HepG2 (cell line): ENCODE measurements at regions not wholly inside any gene's neighbourhood (a gene's known extent, or its start where the extent isn't known, plus 50 kb on each side); places are given as distances from the start of the nearest gene placed in this dataset.

Experiments used
- DNMT1 ChIP-seq: sonication (generic); formaldehyde crosslinking; IDR thresholded peaks from 2 replicates; pipeline ENCODE4 v1.5.1; 2020; ENCODE audit warnings: mild to moderate bottlenecking, missing genetic modification reagents
- EHMT2 ChIP-seq: fragments of 200-600 bp; sonication (generic); IDR thresholded peaks from 2 replicates; pipeline ENCODE4 v1.7.0; 2017; ENCODE audit warnings: antibody characterized with exemption, low read depth, low read length, borderline replicate concordance
- GABPB1 ChIP-seq: IDR thresholded peaks from 2 replicates; pipeline ENCODE4 v1.6.1; 2016; ENCODE audit warnings: mild to moderate bottlenecking, missing genetic modification reagents, moderate library complexity, missing compliant biosample characterization
- MTA3 ChIP-seq: sonication (generic); formaldehyde crosslinking; IDR thresholded peaks from 2 replicates; pipeline ENCODE4 v1.4.0; 2020; ENCODE audit warnings: missing genetic modification reagents
- MYNN ChIP-seq: sonication (generic); formaldehyde crosslinking; IDR thresholded peaks from 2 replicates; pipeline ENCODE4 v1.4.0; 2020; ENCODE audit warnings: mild to moderate bottlenecking, low read depth, missing genetic modification reagents
- NR1H2 ChIP-seq: sonication (generic); formaldehyde crosslinking; IDR thresholded peaks from 2 replicates; pipeline ENCODE4 v1.8.1; 2022; ENCODE audit warnings: low read depth, missing genetic modification reagents, borderline replicate concordance
- PHF20 ChIP-seq: sonication (generic); formaldehyde crosslinking; IDR thresholded peaks from 2 replicates; pipeline ENCODE4 v1.5.0; 2020; ENCODE audit warnings: mild to moderate bottlenecking, missing genetic modification reagents
- PRMT3 ChIP-seq: sonication (generic); formaldehyde crosslinking; IDR thresholded peaks from 2 replicates; pipeline ENCODE4 v1.8.1; 2022; ENCODE audit warnings: low read depth, mild to moderate bottlenecking, moderate library complexity, missing genetic modification reagents, borderline replicate concordance
- SNAPC2 ChIP-seq: sonication (generic); formaldehyde crosslinking; IDR thresholded peaks from 2 replicates; pipeline ENCODE4 v1.8.1; 2022; ENCODE audit warnings: mild to moderate bottlenecking, missing genetic modification reagents
- SRSF1 ChIP-seq: fragments of 200-400 bp; formaldehyde crosslinking; optimal IDR thresholded peaks from 2 replicates; pipeline ENCODE3; 2017; ENCODE audit warnings: mild to moderate bottlenecking, low read depth, low read length, moderate library complexity
- ZNF101 ChIP-seq: sonication (generic); formaldehyde crosslinking; IDR thresholded peaks from 2 replicates; pipeline ENCODE4 v1.4.0; 2020; ENCODE audit warnings: mild to moderate bottlenecking, low read depth, missing genetic modification reagents, borderline replicate concordance
- TF ChIP-seq, protein P1 (sequence below): sonication (generic); formaldehyde crosslinking; IDR thresholded peaks from 2 replicates; pipeline ENCODE4 v1.5.1; 2020; ENCODE audit warnings: mild to moderate bottlenecking, missing genetic modification reagents
- TF ChIP-seq, protein P2 (sequence below): sonication (generic); formaldehyde crosslinking; IDR thresholded peaks from 2 replicates; pipeline ENCODE4 v1.5.0; 2020; ENCODE audit warnings: mild to moderate bottlenecking, missing genetic modification reagents, borderline replicate concordance
- TF ChIP-seq, protein P3 (sequence below): sonication (generic); formaldehyde crosslinking; IDR thresholded peaks from 2 replicates; pipeline ENCODE4 v1.9.0; 2022; ENCODE audit warnings: missing genetic modification reagents, mild to moderate bottlenecking, borderline replicate concordance
- TF ChIP-seq, protein P4 (sequence below): sonication (generic); formaldehyde crosslinking; IDR thresholded peaks from 2 replicates; pipeline ENCODE4 v1.5.1; 2020; ENCODE audit warnings: mild to moderate bottlenecking, missing genetic modification reagents, borderline replicate concordance

DNA sequence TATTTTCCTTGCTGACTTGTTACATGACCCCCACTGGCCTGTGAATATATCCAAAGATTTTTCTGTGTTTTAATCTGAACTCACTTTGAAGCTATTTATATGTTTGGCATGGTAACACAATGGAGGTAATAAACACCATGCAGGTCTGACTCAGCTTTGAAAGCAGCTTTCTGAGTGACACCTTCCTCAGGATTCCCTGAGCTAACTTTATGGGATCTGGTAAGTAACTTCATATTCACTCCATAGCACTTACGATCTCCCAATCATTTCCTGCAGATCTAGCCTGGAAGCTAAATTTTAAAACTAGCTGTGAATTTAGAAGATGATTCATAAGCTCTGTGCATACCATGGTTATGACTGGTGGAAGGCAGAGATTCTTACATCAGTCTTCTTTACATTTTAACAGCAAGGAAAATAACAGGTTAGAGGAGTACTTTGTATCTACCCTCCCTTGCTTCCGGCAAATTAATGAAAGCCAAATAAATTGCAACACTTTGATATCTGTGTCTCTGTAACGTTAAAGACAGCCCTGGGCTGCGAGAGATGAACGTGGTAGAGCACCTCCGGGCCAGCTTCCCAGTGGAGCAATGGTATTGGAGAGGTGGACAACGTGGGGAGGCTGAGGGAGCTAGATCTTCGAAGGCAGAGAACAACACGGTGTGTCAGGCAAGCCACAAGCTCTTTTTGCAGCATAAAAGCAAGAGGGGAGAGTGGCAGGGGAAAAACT is 170.2 kb upstream of the KLF14 start (continued):
- TF ChIP-seq, protein P1, sequence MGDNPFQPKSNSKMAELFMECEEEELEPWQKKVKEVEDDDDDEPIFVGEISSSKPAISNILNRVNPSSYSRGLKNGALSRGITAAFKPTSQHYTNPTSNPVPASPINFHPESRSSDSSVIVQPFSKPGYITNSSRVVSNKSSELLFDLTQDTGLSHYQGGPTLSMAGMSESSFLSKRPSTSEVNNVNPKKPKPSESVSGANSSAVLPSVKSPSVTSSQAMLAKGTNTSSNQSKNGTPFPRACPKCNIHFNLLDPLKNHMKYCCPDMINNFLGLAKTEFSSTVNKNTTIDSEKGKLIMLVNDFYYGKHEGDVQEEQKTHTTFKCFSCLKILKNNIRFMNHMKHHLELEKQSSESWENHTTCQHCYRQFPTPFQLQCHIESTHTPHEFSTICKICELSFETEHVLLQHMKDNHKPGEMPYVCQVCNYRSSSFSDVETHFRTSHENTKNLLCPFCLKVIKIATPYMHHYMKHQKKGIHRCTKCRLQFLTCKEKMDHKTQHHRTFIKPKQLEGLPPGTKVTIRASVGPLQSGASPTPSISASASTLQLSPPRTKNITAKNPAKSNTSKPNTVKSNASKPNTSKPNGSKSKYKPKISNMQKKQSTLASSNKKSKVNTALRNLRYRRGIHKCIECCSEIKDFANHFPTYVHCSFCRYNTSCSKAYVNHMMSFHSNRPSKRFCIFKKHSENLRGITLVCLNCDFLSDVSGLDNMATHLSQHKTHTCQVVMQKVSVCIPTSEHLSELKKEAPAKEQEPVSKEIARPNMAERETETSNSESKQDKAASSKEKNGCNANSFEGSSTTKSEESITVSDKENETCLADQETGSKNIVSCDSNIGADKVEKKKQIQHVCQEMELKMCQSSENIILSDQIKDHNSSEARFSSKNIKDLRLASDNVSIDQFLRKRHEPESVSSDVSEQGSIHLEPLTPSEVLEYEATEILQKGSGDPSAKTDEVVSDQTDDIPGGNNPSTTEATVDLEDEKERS, result peak; percentile 78; the same call in 1 of the 2 replicates
- TF ChIP-seq MTA3 (no peak), MYNN (no peak), PRMT3 (CRISPR knock-in tag) (no peak), PHF20 (CRISPR knock-in tag) (no peak), SNAPC2 (CRISPR knock-in tag) (peak; percentile 62; the same call in 1 of the 2 replicates), DNMT1 (CRISPR knock-in tag) (no peak), ZNF101 (CRISPR knock-in tag) (no peak), EHMT2 (no peak), NR1H2 (CRISPR knock-in tag) (no peak), SRSF1 (no peak), GABPB1 (0 out of 2 replicates have a peak, but pooled peaks have one; percentile 24)
- TF ChIP-seq, protein P2, sequence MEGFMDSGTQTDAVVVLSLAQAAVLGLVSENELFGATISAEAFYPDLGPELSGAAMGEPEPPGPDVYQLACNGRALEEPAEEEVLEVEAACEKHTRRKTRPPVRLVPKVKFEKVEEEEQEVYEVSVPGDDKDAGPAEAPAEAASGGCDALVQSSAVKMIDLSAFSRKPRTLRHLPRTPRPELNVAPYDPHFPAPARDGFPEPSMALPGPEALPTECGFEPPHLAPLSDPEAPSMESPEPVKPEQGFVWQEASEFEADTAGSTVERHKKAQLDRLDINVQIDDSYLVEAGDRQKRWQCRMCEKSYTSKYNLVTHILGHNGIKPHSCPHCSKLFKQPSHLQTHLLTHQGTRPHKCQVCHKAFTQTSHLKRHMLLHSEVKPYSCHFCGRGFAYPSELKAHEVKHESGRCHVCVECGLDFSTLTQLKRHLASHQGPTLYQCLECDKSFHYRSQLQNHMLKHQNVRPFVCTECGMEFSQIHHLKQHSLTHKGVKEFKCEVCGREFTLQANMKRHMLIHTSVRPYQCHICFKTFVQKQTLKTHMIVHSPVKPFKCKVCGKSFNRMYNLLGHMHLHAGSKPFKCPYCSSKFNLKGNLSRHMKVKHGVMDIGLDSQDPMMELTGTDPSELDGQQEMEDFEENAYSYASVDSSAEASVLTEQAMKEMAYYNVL (CRISPR knock-in tag), result peak; percentile 65; the same call in 1 of the 2 replicates
- TF ChIP-seq, protein P3, sequence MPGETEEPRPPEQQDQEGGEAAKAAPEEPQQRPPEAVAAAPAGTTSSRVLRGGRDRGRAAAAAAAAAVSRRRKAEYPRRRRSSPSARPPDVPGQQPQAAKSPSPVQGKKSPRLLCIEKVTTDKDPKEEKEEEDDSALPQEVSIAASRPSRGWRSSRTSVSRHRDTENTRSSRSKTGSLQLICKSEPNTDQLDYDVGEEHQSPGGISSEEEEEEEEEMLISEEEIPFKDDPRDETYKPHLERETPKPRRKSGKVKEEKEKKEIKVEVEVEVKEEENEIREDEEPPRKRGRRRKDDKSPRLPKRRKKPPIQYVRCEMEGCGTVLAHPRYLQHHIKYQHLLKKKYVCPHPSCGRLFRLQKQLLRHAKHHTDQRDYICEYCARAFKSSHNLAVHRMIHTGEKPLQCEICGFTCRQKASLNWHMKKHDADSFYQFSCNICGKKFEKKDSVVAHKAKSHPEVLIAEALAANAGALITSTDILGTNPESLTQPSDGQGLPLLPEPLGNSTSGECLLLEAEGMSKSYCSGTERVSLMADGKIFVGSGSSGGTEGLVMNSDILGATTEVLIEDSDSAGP (CRISPR knock-in tag), result no peak
- TF ChIP-seq, protein P4, sequence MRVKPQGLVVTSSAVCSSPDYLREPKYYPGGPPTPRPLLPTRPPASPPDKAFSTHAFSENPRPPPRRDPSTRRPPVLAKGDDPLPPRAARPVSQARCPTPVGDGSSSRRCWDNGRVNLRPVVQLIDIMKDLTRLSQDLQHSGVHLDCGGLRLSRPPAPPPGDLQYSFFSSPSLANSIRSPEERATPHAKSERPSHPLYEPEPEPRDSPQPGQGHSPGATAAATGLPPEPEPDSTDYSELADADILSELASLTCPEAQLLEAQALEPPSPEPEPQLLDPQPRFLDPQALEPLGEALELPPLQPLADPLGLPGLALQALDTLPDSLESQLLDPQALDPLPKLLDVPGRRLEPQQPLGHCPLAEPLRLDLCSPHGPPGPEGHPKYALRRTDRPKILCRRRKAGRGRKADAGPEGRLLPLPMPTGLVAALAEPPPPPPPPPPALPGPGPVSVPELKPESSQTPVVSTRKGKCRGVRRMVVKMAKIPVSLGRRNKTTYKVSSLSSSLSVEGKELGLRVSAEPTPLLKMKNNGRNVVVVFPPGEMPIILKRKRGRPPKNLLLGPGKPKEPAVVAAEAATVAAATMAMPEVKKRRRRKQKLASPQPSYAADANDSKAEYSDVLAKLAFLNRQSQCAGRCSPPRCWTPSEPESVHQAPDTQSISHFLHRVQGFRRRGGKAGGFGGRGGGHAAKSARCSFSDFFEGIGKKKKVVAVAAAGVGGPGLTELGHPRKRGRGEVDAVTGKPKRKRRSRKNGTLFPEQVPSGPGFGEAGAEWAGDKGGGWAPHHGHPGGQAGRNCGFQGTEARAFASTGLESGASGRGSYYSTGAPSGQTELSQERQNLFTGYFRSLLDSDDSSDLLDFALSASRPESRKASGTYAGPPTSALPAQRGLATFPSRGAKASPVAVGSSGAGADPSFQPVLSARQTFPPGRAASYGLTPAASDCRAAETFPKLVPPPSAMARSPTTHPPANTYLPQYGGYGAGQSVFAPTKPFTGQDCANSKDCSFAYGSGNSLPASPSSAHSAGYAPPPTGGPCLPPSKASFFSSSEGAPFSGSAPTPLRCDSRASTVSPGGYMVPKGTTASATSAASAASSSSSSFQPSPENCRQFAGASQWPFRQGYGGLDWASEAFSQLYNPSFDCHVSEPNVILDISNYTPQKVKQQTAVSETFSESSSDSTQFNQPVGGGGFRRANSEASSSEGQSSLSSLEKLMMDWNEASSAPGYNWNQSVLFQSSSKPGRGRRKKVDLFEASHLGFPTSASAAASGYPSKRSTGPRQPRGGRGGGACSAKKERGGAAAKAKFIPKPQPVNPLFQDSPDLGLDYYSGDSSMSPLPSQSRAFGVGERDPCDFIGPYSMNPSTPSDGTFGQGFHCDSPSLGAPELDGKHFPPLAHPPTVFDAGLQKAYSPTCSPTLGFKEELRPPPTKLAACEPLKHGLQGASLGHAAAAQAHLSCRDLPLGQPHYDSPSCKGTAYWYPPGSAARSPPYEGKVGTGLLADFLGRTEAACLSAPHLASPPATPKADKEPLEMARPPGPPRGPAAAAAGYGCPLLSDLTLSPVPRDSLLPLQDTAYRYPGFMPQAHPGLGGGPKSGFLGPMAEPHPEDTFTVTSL (CRISPR knock-in tag), result peak; percentile 65; the same call in 1 of the 2 replicates
